ENCODE measurements at regions not wholly inside any gene's neighbourhood (a gene's known extent, or its start where the extent isn't known, plus 50 kb on each side); places are given as distances from the start of the nearest gene placed in this dataset.

- no peak overlapping the region for H3K27ac ChIP-seq
- intact Hi-C loops (cut with DNase I; ENCODE audit: low total_unique reads): no loop called here
- no peak for TF ChIP-seq POLR2A (IDR thresholded peaks at IDR 0.05)
- no peak for TF ChIP-seq CTCF (IDR thresholded peaks at IDR 0.05 in 8 of 11, conservative IDR thresholded peaks at IDR 0.05 in 3 of 11)
- no peak for TF ChIP-seq POLR2AphosphoS5 (IDR thresholded peaks at IDR 0.05)
- 89 to 98% (median 94%) methylated on average over 2 of the region's 2 CpGs for WGBS, 5 donors
- no peaks in the 10 kb centered on the region for H3K36me3 ChIP-seq
- no peaks in the 10 kb centered on the region for H3K9me3 ChIP-seq
- H3K27me3 ChIP-seq (replicated peaks in 1 of 7): no peaks in the 10 kb centered on the region
- DNase-seq: no peak
- no peak overlapping the region for H3K4me3 ChIP-seq
- H3K4me1 ChIP-seq: no peaks in the 10 kb centered on the region
Measured at GRCh38 chr2:16079637-16080036, 139.3 kb downstream of the MYCN start.

- WGBS, 5 donors: 58 to 91% (median 79%) methylated on average over 3 of the region's 3 CpGs
- intact Hi-C loops (cut with DNase I; ENCODE audit: low total_unique reads): no loop called here
Measured at GRCh38 chr2:16077601-16078000, 137.3 kb downstream of the MYCN start.

GRCh38 chr2:16076911-16077310 is 136.6 kb downstream of the MYCN start:
- Histone ChIP-seq H3K4me3 (no peak overlapping the region), H3K27ac (no peak overlapping the region), H3K9me3 (no peaks in the 10 kb centered on the region), H3K27me3 (replicated peaks in 1 of 7) (no peaks in the 10 kb centered on the region), H3K4me1 (no peaks in the 10 kb centered on the region), H3K36me3 (no peaks in the 10 kb centered on the region)
- intact Hi-C loops (cut with DNase I; ENCODE audit: low total_unique reads): no loop called here
- 85 to 93% (median 89%) methylated on average over 5 of the region's 5 CpGs for WGBS, 5 donors
- DNase-seq: no peak
- TF ChIP-seq CTCF (IDR thresholded peaks at IDR 0.05 in 8 of 11, conservative IDR thresholded peaks at IDR 0.05 in 3 of 11) (no peak), POLR2AphosphoS5 (IDR thresholded peaks at IDR 0.05) (no peak), POLR2A (IDR thresholded peaks at IDR 0.05) (no peak)

More at GRCh38 chr2:16077601-16078000, 137.3 kb downstream of the MYCN start:
- TF ChIP-seq POLR2A (IDR thresholded peaks at IDR 0.05): no peak
- TF ChIP-seq POLR2AphosphoS5 (IDR thresholded peaks at IDR 0.05): no peak
- TF ChIP-seq CTCF (IDR thresholded peaks at IDR 0.05 in 8 of 11, conservative IDR thresholded peaks at IDR 0.05 in 3 of 11): no peak
- Histone ChIP-seq H3K4me3 (no peak overlapping the region), H3K27me3 (replicated peaks in 1 of 7) (no peaks in the 10 kb centered on the region), H3K27ac (no peak overlapping the region), H3K4me1 (no peaks in the 10 kb centered on the region), H3K36me3 (no peaks in the 10 kb centered on the region), H3K9me3 (no peaks in the 10 kb centered on the region)
- DNase-seq: no peak

GRCh38 chr2:16075045-16076012 is 135.0 kb downstream of the MYCN start:
- no peaks in the 10 kb centered on the region for H3K9me3 ChIP-seq
- H3K4me3 ChIP-seq: no peak overlapping the region
- intact Hi-C loops (cut with DNase I; ENCODE audit: low total_unique reads): no loop called here
- no peaks in the 10 kb centered on the region for H3K36me3 ChIP-seq
- WGBS, 5 donors: 73 to 85% (median 79%) methylated on average over 9 of the region's 9 CpGs
- H3K27ac ChIP-seq: no peak overlapping the region
- no peaks in the 10 kb centered on the region for H3K27me3 ChIP-seq (replicated peaks in 1 of 7)
- H3K4me1 ChIP-seq: no peaks in the 10 kb centered on the region
- DNase-seq: no peak
- TF ChIP-seq CTCF (IDR thresholded peaks at IDR 0.05 in 8 of 11, conservative IDR thresholded peaks at IDR 0.05 in 3 of 11): no peak
- TF ChIP-seq POLR2A (IDR thresholded peaks at IDR 0.05): no peak
- TF ChIP-seq POLR2AphosphoS5 (IDR thresholded peaks at IDR 0.05): no peak
